Cerebellar cortex (tissue), 1 donor: ENCODE measurements at regions not wholly inside any gene's neighbourhood (a gene's known extent, or its start where the extent isn't known, plus 50 kb on each side); places are given as distances from the start of the nearest gene placed in this dataset.
"Not testable (repeated sequence)": the region's sequence is repeated elsewhere in the genome, so short reads cannot be mapped to it uniquely, and the experiment has no call there.

ENCODE experiments used
- DNase-seq: peaks from one replicate; pipeline ENCODE4 v3.0.0-alpha.2; 2015; ENCODE audit warnings: low spot score

DNA sequence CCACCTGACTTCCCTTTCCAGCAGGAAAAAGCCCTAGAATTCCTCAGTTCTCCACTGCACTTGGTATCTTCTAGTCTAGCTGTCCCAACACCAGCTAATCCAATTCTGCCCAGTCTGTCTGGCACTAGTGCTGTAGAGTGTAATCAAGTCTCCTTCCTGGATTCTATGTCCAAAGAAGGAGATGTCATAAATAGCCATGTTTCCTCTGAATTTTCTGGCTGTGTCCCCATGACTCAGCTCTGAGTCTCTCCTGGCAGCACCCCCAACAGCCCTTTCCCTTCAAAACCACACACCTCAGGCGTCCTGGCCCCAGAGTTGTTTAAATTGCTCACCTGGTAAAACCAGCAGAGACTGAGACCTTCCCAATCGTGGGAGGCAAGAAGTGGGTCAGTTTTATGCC is 197.2 kb downstream of the GRXCR1 start:
- peak; percentile 67 for DNase-seq

- DNase-seq = no peak
These were observed 210.5 kb downstream of the GRXCR1 start for GRCh38 chr4:43103048-43103447.

- DNase-seq = no peak
These were observed 219.6 kb downstream of the GRXCR1 start for GRCh38 chr4:43112139-43112538.

GRCh38 chr4:43113196-43113595 is 220.7 kb downstream of the GRXCR1 start:
- no peak for DNase-seq

DNA sequence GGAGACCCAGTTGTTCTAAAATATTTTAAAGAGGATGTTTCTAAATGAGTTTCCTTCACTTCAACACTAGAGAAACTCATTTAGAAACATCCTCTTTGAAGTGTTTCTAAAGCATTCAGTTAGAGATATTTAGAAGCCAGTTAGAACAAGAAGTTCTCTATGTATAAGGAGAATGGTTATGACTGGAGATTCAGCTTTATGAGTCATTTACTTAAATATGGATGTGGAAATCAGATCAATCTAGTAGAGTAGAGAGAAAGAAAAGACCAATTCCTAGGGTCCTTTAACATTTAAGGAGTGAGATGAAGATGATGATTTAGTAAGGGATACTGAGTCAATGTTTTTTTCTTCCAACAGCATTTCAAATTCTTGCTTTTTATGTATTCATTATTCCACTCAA is 234.1 kb downstream of the GRXCR1 start:
- no peak for DNase-seq

GRCh38 chr4:43130228-43131021 is 237.9 kb downstream of the GRXCR1 start:
- no peak for DNase-seq

DNA sequence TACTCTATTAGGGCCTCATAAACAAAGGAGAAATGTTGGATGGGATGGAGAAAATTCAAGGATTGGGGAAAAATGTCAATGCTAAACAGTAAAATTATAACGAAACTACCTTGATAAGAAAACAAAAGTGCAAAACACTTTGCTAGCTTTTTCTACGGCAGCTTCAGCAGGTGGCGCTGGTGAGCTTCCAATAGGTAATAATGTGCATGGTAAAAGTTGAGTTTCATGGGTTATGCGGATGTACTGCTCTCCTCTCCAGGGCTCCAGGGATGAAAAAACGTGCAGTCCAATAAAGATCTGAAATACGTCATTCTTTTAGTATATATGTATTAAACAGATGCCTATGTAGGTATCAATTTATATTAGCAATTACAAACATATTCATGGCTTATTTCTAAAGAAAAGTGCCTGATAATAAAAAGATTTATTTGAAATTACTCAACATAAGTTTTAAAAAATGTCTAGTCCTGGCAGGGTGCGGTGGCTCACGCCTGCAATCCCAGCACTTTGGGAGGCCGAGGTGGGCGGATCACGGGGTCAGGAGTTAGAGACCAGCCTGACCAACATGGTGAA is 239.6 kb downstream of the GRXCR1 start:
- peak; percentile 88 for DNase-seq

- DNase-seq = peak; percentile 46
These were observed 241.1 kb downstream of the GRXCR1 start for GRCh38 chr4:43133566-43133965.

- no peak for DNase-seq
These were observed 244.2 kb downstream of the GRXCR1 start for GRCh38 chr4:43136752-43137151.

DNA sequence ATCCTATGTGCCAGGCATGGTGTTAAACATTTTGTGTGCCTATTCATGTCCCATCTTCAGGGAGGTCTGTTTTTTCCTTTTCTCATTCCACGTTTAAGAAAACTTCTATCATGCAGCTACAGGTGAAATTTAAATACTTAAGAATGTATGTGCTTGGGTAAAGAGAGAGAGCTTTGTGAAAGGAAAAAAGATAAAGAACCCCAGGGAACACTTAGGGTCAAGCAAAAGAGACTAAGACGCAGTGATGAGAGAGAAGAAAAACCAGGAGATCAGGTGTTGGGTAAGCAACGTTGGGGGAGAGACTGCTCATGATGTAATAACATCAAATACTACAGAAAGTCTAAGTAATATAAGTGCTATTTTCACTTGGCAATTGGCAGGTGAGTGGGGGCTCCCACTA is 253.7 kb downstream of the GRXCR1 start:
- no peak for DNase-seq

- no peak for DNase-seq
These were observed 256.0 kb downstream of the GRXCR1 start for GRCh38 chr4:43148481-43148880.

DNA sequence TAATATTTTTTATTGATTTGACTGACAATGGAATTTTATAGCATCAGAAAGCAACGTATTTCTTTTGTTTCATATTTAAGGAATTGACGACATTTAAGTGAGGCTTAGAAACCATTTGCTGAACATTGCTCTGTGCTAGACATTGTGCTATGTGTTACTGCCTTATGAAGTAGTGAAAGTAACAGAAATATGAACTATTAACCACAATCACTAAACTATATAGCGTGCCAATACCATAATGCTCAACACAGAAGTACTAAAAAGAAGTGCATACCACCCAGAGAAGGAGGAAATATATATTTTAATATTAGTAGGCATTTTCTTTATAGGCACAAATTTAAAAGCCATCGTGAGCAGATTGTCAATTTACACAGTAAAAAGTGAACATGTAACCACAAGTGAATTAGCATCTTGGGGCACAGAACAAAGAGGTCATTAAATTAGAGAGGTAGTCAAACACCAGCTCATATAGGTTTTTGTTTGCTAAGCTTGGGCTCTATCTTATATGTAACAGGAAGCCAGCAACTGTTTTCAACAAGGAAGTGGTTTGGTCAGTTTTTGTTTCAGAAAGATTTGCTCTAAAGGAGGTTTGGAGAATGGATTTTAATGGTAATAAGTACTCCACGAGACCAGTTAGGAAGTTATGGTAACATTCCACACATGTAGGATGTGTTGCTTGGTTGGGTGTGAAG is 270.7 kb downstream of the GRXCR1 start:
- DNase-seq = no peak

GRCh38 chr4:43189741-43190140 is 297.2 kb downstream of the GRXCR1 start:
- DNase-seq = no peak

- DNase-seq = not testable (repeated sequence)
These were observed 320.1 kb downstream of the GRXCR1 start for GRCh38 chr4:43212576-43212975.

DNA sequence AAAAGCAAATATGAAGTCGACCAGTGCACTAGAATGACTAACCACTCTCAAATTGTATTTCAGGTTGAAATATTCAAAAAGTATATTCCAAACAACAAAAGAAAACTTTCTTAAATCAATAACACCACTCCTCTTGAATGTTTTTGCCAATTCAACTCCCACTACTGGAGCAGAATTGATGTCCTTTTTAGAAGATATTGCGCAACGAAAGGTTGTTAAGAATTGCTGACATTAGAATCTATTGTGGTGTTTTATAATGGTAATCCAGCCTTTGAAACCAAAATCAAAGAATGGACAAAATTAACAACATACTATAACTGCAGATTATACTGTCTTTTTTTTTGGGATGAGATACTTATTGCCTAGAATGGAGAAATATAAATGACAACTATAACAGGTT is 331.3 kb downstream of the GRXCR1 start:
- DNase-seq = no peak

DNA sequence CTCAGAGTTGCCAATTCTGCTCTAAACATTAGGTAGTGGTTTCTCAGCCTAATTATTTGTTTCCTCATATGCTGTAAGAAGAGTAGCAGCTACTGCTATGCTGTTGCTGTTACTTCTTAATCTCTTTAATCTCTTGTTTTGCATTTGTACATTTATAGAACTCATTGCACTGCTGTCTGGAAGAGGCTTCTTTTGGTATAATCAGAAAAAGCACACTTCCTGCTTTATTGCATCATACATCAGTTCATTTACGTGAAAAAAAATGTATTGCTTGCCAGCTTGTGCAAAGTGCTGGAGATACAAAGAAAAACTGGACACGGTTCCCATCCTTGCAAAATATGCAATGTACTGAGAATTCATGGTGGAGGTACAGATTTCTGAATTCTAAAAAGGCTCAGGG is 332.0 kb downstream of the GRXCR1 start:
- no peak for DNase-seq

DNA sequence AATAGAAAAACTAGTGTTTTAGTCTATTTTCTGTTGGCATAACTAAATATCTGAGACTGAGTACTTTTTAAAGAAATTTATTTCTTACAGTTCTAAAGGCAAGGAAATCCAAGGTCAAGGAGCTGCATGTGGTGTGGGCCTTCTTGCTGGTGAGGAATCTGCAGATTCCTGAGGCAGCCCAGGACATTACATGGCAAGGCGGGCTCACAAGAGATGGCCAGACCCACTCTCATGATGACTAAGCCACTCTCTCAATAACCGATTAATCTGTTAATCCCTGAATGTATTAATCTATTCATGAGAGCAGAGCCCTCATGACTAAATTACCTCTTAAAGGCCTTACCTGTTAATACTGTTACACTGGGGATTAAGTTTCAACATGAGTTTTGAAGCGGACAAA is 340.8 kb downstream of the GRXCR1 start:
- no peak for DNase-seq

- no peak for DNase-seq
These were observed 342.3 kb downstream of the GRXCR1 start for GRCh38 chr4:43234626-43235415.

- DNase-seq = no peak
These were observed 345.5 kb downstream of the GRXCR1 start for GRCh38 chr4:43238008-43238407.

DNA sequence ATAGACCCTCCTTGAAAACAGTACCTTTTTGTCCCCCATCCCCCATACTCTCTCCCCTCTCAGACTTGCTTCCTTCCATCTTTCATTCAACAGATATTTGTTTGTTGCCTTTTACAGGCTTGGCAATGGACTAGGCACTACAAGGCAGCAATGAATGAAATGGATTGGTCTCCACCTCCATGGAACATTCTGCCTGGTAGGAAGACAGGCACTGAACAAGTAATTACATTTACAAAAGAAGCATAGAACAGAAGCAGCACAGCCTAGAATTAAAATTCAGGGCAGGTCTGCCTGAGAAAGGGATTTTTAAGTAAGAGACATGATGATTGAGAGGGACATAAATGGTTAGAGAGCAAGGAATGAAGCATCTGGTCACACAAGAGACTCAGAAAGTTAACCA is 346.1 kb downstream of the GRXCR1 start:
- no peak for DNase-seq

DNA sequence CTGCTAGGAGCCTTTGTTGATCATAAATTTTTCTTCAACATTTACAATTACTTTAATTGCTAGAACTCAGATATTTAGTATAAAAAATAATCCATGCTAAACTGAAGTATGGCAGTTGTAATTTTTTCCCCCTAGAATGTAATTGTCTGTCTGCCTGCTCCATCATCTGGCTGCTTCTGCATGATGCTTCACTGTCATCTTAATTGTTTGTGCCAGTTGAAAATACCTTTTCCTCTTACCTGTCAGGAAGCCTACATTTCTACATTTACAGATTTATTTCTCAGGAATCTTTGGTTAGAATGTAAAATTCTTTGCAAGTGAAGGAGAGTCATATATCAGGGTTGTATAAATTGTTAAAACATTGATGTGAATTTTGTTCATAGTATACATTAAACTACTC is 348.6 kb downstream of the GRXCR1 start:
- no peak for DNase-seq

- no peak for DNase-seq
These were observed 350.1 kb downstream of the GRXCR1 start for GRCh38 chr4:43242606-43243005.
